ENCODE measurements at regions not wholly inside any gene's neighbourhood (a gene's known extent, or its start where the extent isn't known, plus 50 kb on each side); places are given as distances from the start of the nearest gene placed in this dataset.

DNA sequence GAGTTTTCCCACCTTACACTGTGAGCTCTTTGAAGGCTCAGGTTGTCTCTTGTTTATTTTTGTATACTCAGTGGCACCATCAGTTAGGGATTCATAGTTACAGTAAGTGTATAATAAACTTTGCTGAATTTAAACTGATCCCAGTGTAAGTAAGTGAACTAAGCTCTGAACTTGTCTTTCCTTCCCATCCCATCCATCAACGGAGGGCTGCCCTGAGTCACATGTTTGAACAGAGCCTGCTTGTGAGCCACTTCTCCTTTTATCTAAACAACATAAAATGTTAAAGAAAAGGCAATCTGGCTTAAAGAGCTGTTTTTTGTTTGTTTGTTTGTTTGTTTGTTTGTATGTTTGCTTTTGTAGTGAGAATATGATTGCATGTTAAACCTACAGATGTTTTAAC, 185.7 kb upstream of the MARCKS start:
- TF ChIP-seq POLR2A (IDR thresholded peaks at IDR 0.05; ENCODE audit: extremely low read depth, insufficient read length), result no peak
- TF ChIP-seq, protein P1, sequence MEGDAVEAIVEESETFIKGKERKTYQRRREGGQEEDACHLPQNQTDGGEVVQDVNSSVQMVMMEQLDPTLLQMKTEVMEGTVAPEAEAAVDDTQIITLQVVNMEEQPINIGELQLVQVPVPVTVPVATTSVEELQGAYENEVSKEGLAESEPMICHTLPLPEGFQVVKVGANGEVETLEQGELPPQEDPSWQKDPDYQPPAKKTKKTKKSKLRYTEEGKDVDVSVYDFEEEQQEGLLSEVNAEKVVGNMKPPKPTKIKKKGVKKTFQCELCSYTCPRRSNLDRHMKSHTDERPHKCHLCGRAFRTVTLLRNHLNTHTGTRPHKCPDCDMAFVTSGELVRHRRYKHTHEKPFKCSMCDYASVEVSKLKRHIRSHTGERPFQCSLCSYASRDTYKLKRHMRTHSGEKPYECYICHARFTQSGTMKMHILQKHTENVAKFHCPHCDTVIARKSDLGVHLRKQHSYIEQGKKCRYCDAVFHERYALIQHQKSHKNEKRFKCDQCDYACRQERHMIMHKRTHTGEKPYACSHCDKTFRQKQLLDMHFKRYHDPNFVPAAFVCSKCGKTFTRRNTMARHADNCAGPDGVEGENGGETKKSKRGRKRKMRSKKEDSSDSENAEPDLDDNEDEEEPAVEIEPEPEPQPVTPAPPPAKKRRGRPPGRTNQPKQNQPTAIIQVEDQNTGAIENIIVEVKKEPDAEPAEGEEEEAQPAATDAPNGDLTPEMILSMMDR (IDR thresholded peaks at IDR 0.05; ENCODE audit: low read depth, low read length), result no peak
- TF ChIP-seq, protein P2, sequence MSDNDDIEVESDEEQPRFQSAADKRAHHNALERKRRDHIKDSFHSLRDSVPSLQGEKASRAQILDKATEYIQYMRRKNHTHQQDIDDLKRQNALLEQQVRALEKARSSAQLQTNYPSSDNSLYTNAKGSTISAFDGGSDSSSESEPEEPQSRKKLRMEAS (IDR thresholded peaks at IDR 0.05; ENCODE audit: low read depth, low read length), result peak; percentile 58

Measured in NB4 (cell line).